HEK293 (cell line): ENCODE measurements at regions not wholly inside any gene's neighbourhood (a gene's known extent, or its start where the extent isn't known, plus 50 kb on each side); places are given as distances from the start of the nearest gene placed in this dataset.

ENCODE experiments used
- CTCF ChIA-PET: fragments of 350-600 bp; formaldehyde crosslinking; extraction: SDS; loops from one replicate; lab custom pipeline; 2021; ENCODE audit warnings: antibody characterized with exemption; lab: Yijun Ruan, JAX
- POLR2A ChIA-PET: fragments of 300-600 bp; formaldehyde crosslinking; extraction: SDS; loops from one replicate; lab custom pipeline; 2020; ENCODE audit warnings: antibody characterized with exemption, inconsistent platforms; lab: Yijun Ruan, JAX
- H3K27ac ChIP-seq: fragments of 200-500 bp; sonication (Bioruptor generic); 2 replicates; pipeline ENCODE4 v1.5.1; 2014; ENCODE audit warnings: low read depth, low read length, control low read depth, inconsistent platforms; ENCODE audit errors: extremely low read depth
- H3K36me3 ChIP-seq, 2 experiments: fragments of 200-500 bp in 1 of 2; sonication (Bioruptor generic) in 1 of 2; 1 replicate in 1 of 2; 2 replicates in 1 of 2; pipeline ENCODE4 v1.5.1; 2014 to 2017; ENCODE audit warnings: inconsistent platforms in 2 of 2, low read length in 2 of 2; ENCODE audit not compliant: control insufficient read depth in 2 of 2, insufficient read depth in 1 of 2
- H3K4me1 ChIP-seq: fragments of 200-500 bp; sonication (Bioruptor generic); 2 replicates; pipeline ENCODE4 v1.5.1; 2014; ENCODE audit warnings: mild to moderate bottlenecking, low read length, inconsistent platforms; ENCODE audit not compliant: control insufficient read depth, insufficient read depth
- H3K4me3 ChIP-seq: 2 replicates; pipeline ENCODE4 v1.5.1; 2011; ENCODE audit warnings: low read depth, mild to moderate bottlenecking, control low read depth, low read length, moderate library complexity
- H3K9me3 ChIP-seq: fragments of 200-500 bp; sonication (Bioruptor generic); 2 replicates; pipeline ENCODE4 v1.5.1; 2014; ENCODE audit warnings: low read depth, low read length, inconsistent platforms; ENCODE audit not compliant: control insufficient read depth, insufficient read depth
- ATF2 ChIP-seq: fragments of 450-650 bp; formaldehyde crosslinking; IDR thresholded peaks from 2 replicates; pipeline ENCODE4 v1.5.1; 2016; ENCODE audit warnings: missing biosample characterization, missing genetic modification characterization, low read depth
- CTCF ChIP-seq: fragments of 450-650 bp; formaldehyde crosslinking; IDR thresholded peaks from 2 replicates; pipeline ENCODE4 v1.5.1; 2016; ENCODE audit warnings: missing biosample characterization, missing genetic modification characterization
- IKZF3 ChIP-seq: fragments of 450-650 bp; IDR thresholded peaks from 2 replicates; pipeline ENCODE4 v1.5.0; 2018; ENCODE audit warnings: missing biosample characterization, mild to moderate bottlenecking, missing genetic modification characterization, moderate library complexity
- MZF1 ChIP-seq: fragments of 450-650 bp; formaldehyde crosslinking; IDR thresholded peaks from 2 replicates; pipeline ENCODE4 v1.5.1; 2017; ENCODE audit warnings: missing biosample characterization, missing genetic modification characterization, borderline replicate concordance
- OSR2 ChIP-seq: fragments of 450-650 bp; formaldehyde crosslinking; IDR thresholded peaks from 2 replicates; pipeline ENCODE4 v1.5.1; 2016; ENCODE audit warnings: missing biosample characterization, missing genetic modification characterization
- PBX3 ChIP-seq: sonication (generic); formaldehyde crosslinking; IDR thresholded peaks from 2 replicates; pipeline ENCODE4 v1.8.1; 2022; ENCODE audit warnings: mild to moderate bottlenecking, moderate library complexity, missing genetic modification reagents
- REPIN1 ChIP-seq: fragments of 450-650 bp; formaldehyde crosslinking; IDR thresholded peaks from 2 replicates; pipeline ENCODE4 v1.5.1; 2017; ENCODE audit warnings: missing biosample characterization, missing genetic modification characterization, low read depth
- ZBTB6 ChIP-seq: fragments of 450-650 bp; formaldehyde crosslinking; IDR thresholded peaks from 2 replicates; pipeline ENCODE4 v1.5.1; 2017; ENCODE audit warnings: missing biosample characterization, missing genetic modification characterization
- ZFP37 ChIP-seq: fragments of 450-650 bp; formaldehyde crosslinking; IDR thresholded peaks from 2 replicates; pipeline ENCODE4 v1.5.1; 2016; ENCODE audit warnings: missing biosample characterization, missing genetic modification characterization
- ZNF132 ChIP-seq: fragments of 450-650 bp; formaldehyde crosslinking; IDR thresholded peaks from 2 replicates; pipeline ENCODE4 v1.5.1; 2017; ENCODE audit warnings: missing biosample characterization, missing genetic modification characterization, borderline replicate concordance
- ZNF140 ChIP-seq: fragments of 450-650 bp; formaldehyde crosslinking; IDR thresholded peaks from 2 replicates; pipeline ENCODE4 v1.5.1; 2016; ENCODE audit warnings: missing biosample characterization, missing genetic modification characterization
- ZNF214 ChIP-seq: fragments of 450-650 bp; formaldehyde crosslinking; IDR thresholded peaks from 2 replicates; pipeline ENCODE4 v1.5.1; 2017; ENCODE audit warnings: missing biosample characterization, mild to moderate bottlenecking, missing genetic modification characterization, borderline replicate concordance
- ZNF26 ChIP-seq: fragments of 450-650 bp; formaldehyde crosslinking; IDR thresholded peaks from 2 replicates; pipeline ENCODE4 v1.5.1; 2016; ENCODE audit warnings: missing biosample characterization, missing genetic modification characterization
- ZNF335 ChIP-seq: fragments of 450-650 bp; formaldehyde crosslinking; conservative IDR thresholded peaks from 2 replicates; pipeline ENCODE4 v1.5.1; 2016; ENCODE audit warnings: missing biosample characterization, missing genetic modification characterization
- ZNF354C ChIP-seq: fragments of 450-650 bp; formaldehyde crosslinking; IDR thresholded peaks from 2 replicates; pipeline ENCODE4 v1.5.1; 2016; ENCODE audit warnings: missing biosample characterization, missing genetic modification characterization, low read depth, borderline replicate concordance
- ZNF362 ChIP-seq: fragments of 450-650 bp; formaldehyde crosslinking; IDR thresholded peaks from 2 replicates; pipeline ENCODE4 v1.5.1; 2016; ENCODE audit warnings: missing biosample characterization, missing genetic modification characterization
- ZNF394 ChIP-seq: fragments of 450-650 bp; formaldehyde crosslinking; IDR thresholded peaks from 2 replicates; pipeline ENCODE4 v1.5.1; 2016; ENCODE audit warnings: missing biosample characterization, missing genetic modification characterization, mild to moderate bottlenecking, moderate library complexity, borderline replicate concordance
- ZNF48 ChIP-seq: fragments of 450-650 bp; formaldehyde crosslinking; IDR thresholded peaks from 2 replicates; pipeline ENCODE4 v1.5.1; 2016; ENCODE audit warnings: missing biosample characterization, missing genetic modification characterization
- ZNF580 ChIP-seq: fragments of 450-650 bp; formaldehyde crosslinking; IDR thresholded peaks from 2 replicates; pipeline ENCODE4 v1.5.1; 2016; ENCODE audit warnings: missing biosample characterization, missing genetic modification characterization
- ZNF610 ChIP-seq: fragments of 450-650 bp; formaldehyde crosslinking; IDR thresholded peaks from 2 replicates; pipeline ENCODE4 v1.5.1; 2016; ENCODE audit warnings: missing biosample characterization, missing genetic modification characterization, borderline replicate concordance
- ZNF660 ChIP-seq: fragments of 450-650 bp; IDR thresholded peaks from 2 replicates; pipeline ENCODE4 v1.5.1; 2018; ENCODE audit warnings: missing biosample characterization, mild to moderate bottlenecking, missing genetic modification characterization
- ZNF692 ChIP-seq: fragments of 450-650 bp; formaldehyde crosslinking; IDR thresholded peaks from 2 replicates; pipeline ENCODE4 v1.5.1; 2016; ENCODE audit warnings: missing biosample characterization, missing genetic modification characterization
- ZNF776 ChIP-seq: fragments of 450-650 bp; formaldehyde crosslinking; IDR thresholded peaks from 2 replicates; pipeline ENCODE4 v1.5.0; 2017; ENCODE audit warnings: missing biosample characterization, missing genetic modification characterization, borderline replicate concordance
- ZSCAN30 ChIP-seq: fragments of 450-650 bp; IDR thresholded peaks from 2 replicates; pipeline ENCODE4 v1.5.1; 2018; ENCODE audit warnings: missing biosample characterization, mild to moderate bottlenecking, missing genetic modification characterization, moderate library complexity

- TF ChIP-seq ZNF776 (tag by site-specific recombination): no peak
- no peak for TF ChIP-seq ZNF48 (tag by site-specific recombination)
- TF ChIP-seq ZNF610 (tag by site-specific recombination): no peak
- no peak for TF ChIP-seq ZNF214 (tag by site-specific recombination)
- no peak for TF ChIP-seq ZNF362 (tag by site-specific recombination)
- TF ChIP-seq ZNF26 (tag by site-specific recombination): no peak
These were observed 387.1 kb upstream of the NECTIN3 start (continued) for GRCh38 chr3:110684466-110684865.

GRCh38 chr3:110685630-110686029, 386.0 kb upstream of the NECTIN3 start:
- H3K27ac ChIP-seq: no peak overlapping the region
- ChIA-PET POLR2A (no interaction called here), CTCF (no interaction called here)
- no peaks in the 10 kb centered on the region for H3K4me1 ChIP-seq
- TF ChIP-seq ZFP37 (tag by site-specific recombination) (no peak), ZNF335 (no peak), ZNF354C (tag by site-specific recombination) (no peak), ATF2 (tag by site-specific recombination) (no peak), ZNF394 (tag by site-specific recombination) (no peak), CTCF (no peak), ZNF132 (tag by site-specific recombination) (no peak), IKZF3 (no peak), OSR2 (tag by site-specific recombination) (no peak), ZNF580 (tag by site-specific recombination) (no peak), ZNF140 (no peak)
- no peaks in the 10 kb centered on the region for H3K36me3 ChIP-seq
- no peak overlapping the region for H3K4me3 ChIP-seq
- H3K9me3 ChIP-seq: no peaks in the 10 kb centered on the region

- no peak overlapping the region for H3K27ac ChIP-seq
- no peaks in the 10 kb centered on the region for H3K36me3 ChIP-seq
- no peaks in the 10 kb centered on the region for H3K4me1 ChIP-seq
- ChIA-PET POLR2A (no interaction called here), CTCF (no interaction called here)
- TF ChIP-seq ZBTB6 (no peak), ZNF692 (tag by site-specific recombination) (no peak), REPIN1 (no peak), MZF1 (no peak), ZNF660 (tag by site-specific recombination) (no peak), PBX3 (CRISPR knock-in tag) (no peak), ZSCAN30 (tag by site-specific recombination) (no peak)
- H3K4me3 ChIP-seq: no peak overlapping the region
- no peaks in the 10 kb centered on the region for H3K9me3 ChIP-seq
These were observed 384.9 kb upstream of the NECTIN3 start for GRCh38 chr3:110686701-110687100.
